ENCODE measurements at regions not wholly inside any gene's neighbourhood (a gene's known extent, or its start where the extent isn't known, plus 50 kb on each side); places are given as distances from the start of the nearest gene placed in this dataset.

DNA sequence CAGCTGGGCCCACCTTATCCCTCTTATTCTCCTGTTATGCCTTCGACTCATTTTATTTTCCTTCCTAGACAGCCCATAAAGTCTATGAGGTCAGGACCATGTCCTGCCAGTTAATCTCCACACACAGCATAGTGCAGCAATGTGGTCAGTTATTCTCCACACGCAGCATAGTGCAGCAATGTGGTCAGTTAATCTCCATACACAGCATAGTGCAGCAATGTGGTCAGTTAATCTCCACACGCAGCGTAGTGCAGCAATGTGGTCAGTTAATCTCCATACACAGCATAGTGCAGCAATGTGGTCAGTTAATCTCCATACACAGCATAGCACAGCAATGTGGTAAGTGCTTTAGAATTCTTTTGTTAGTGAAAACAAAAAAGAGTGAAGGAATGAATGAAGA lies 77.8 kb downstream of the TEX36 start:
- Mint-ChIP-seq H3K9me3 (peaks cover 10% of the 10 kb centered on the region), H3K27ac (no peak overlapping the region), H3K36me3 (ENCODE audit: low read depth) (no peaks in the 10 kb centered on the region), H3K4me1 (no peaks in the 10 kb centered on the region), H3K27me3 (ENCODE audit: low read depth) (peaks cover 4% of the 10 kb centered on the region), H3K4me3 (no peak overlapping the region)
- TF ChIP-seq CTCF (IDR thresholded peaks at IDR 0.05; ENCODE audit: unreplicated experiment in 3 of 3), result no peak

DNA sequence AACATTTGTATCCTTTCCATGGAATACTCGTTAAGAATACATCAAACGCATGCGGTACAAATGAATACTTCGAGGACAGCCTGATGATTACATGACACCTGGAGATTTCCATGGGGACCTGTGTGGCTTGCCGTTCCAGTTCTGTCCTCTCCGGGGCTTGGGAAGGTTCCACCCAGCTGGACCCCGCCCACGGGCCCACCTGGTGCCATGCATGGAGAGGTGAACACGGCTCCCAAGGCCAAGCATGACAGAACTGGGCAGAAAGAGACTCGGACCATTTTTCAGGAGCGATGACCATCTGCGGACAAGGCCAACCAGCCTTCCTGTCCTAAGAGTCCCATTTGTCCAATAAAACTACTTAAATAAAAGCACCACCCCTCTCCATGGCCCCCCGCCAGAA lies 80.1 kb downstream of the TEX36 start:
- Mint-ChIP-seq H3K9me3 (peaks cover 25% of the 10 kb centered on the region), H3K27me3 (ENCODE audit: low read depth) (no peaks in the 10 kb centered on the region), H3K27ac (no peak overlapping the region), H3K4me1 (no peaks in the 10 kb centered on the region), H3K4me3 (no peak overlapping the region), H3K36me3 (ENCODE audit: low read depth) (no peaks in the 10 kb centered on the region)
- TF ChIP-seq CTCF (IDR thresholded peaks at IDR 0.05; ENCODE audit: unreplicated experiment in 3 of 3), result no peak

DNA sequence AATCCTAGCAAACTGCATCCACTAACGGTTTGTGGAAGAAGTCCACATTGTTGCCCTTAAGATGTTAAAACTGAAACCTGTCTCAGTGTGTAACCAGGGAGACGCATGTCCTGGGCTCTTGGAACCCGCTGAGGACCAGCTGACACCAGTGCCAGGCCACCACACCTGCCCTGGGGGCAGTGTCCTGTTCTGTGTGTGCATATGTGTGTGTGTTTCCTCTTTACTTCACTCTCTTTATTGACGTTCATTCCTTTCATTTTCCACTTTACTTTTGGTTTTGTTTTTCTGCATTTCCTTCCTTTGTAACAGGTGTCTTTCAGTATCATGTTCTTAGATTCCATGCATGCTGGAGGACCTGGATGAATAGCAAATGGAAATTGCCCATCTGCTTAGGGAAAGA lies 83.8 kb downstream of the TEX36 start:
- Mint-ChIP-seq H3K4me1 (no peaks in the 10 kb centered on the region), H3K9me3 (peaks cover 44% of the 10 kb centered on the region), H3K27me3 (ENCODE audit: low read depth) (no peaks in the 10 kb centered on the region), H3K4me3 (no peak overlapping the region), H3K36me3 (ENCODE audit: low read depth) (no peaks in the 10 kb centered on the region), H3K27ac (no peak overlapping the region)
- TF ChIP-seq CTCF (IDR thresholded peaks at IDR 0.05; ENCODE audit: unreplicated experiment in 3 of 3), result no peak

- no peak for TF ChIP-seq CTCF (IDR thresholded peaks at IDR 0.05; ENCODE audit: unreplicated experiment in 3 of 3)
- Mint-ChIP-seq H3K4me3 (no peak overlapping the region), H3K36me3 (ENCODE audit: low read depth) (no peaks in the 10 kb centered on the region), H3K4me1 (no peaks in the 10 kb centered on the region), H3K27ac (no peak overlapping the region), H3K9me3 (peaks cover 47% of the 10 kb centered on the region), H3K27me3 (ENCODE audit: low read depth) (no peaks in the 10 kb centered on the region)
Observed at GRCh38 chr10:125595911-125596310, 87.1 kb downstream of the TEX36 start.

GRCh38 chr10:125593644-125594043 lies 89.3 kb downstream of the TEX36 start:
- Mint-ChIP-seq H3K27me3 (ENCODE audit: low read depth) (no peaks in the 10 kb centered on the region), H3K27ac (no peak overlapping the region), H3K36me3 (ENCODE audit: low read depth) (no peaks in the 10 kb centered on the region), H3K4me1 (no peaks in the 10 kb centered on the region), H3K9me3 (peaks cover 31% of the 10 kb centered on the region), H3K4me3 (no peak overlapping the region)
- no peak for TF ChIP-seq CTCF (IDR thresholded peaks at IDR 0.05; ENCODE audit: unreplicated experiment in 3 of 3)

- no peak for TF ChIP-seq CTCF (IDR thresholded peaks at IDR 0.05; ENCODE audit: unreplicated experiment in 3 of 3)
- peaks cover 3% of the 10 kb centered on the region for H3K27me3 Mint-ChIP-seq (ENCODE audit: low read depth)
- no peaks in the 10 kb centered on the region for H3K36me3 Mint-ChIP-seq (ENCODE audit: low read depth)
- H3K4me3 Mint-ChIP-seq, result no peak overlapping the region
- no peak overlapping the region for H3K27ac Mint-ChIP-seq
- peaks cover 26% of the 10 kb centered on the region for H3K9me3 Mint-ChIP-seq
- no peaks in the 10 kb centered on the region for H3K4me1 Mint-ChIP-seq
Observed at GRCh38 chr10:125592897-125593296, 90.1 kb downstream of the TEX36 start.

Data from nephron (organoid).